ENCODE measurements at regions not wholly inside any gene's neighbourhood (a gene's known extent, or its start where the extent isn't known, plus 50 kb on each side); places are given as distances from the start of the nearest gene placed in this dataset.

GRCh38 chr22:48314073-48314472, 1513.6 kb downstream of the BRD1 start:
- TF ChIP-seq, protein P1, sequence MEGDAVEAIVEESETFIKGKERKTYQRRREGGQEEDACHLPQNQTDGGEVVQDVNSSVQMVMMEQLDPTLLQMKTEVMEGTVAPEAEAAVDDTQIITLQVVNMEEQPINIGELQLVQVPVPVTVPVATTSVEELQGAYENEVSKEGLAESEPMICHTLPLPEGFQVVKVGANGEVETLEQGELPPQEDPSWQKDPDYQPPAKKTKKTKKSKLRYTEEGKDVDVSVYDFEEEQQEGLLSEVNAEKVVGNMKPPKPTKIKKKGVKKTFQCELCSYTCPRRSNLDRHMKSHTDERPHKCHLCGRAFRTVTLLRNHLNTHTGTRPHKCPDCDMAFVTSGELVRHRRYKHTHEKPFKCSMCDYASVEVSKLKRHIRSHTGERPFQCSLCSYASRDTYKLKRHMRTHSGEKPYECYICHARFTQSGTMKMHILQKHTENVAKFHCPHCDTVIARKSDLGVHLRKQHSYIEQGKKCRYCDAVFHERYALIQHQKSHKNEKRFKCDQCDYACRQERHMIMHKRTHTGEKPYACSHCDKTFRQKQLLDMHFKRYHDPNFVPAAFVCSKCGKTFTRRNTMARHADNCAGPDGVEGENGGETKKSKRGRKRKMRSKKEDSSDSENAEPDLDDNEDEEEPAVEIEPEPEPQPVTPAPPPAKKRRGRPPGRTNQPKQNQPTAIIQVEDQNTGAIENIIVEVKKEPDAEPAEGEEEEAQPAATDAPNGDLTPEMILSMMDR (conservative IDR thresholded peaks at IDR 0.05; ENCODE audit: low read depth, low read length), result no peak

GRCh38 chr22:48313175-48313830, 1514.4 kb downstream of the BRD1 start:
- no peak overlapping the region for H3K4me3 ChIP-seq (ENCODE audit: low read depth, low read length)
- no peak for DNase-seq (ENCODE audit: low read depth)
- TF ChIP-seq, protein P1 (conservative IDR thresholded peaks at IDR 0.05; ENCODE audit: low read depth, low read length), result no peak

More at GRCh38 chr22:48314073-48314472, 1513.6 kb downstream of the BRD1 start:
- DNase-seq (ENCODE audit: low read depth), result no peak
- no peak overlapping the region for H3K4me3 ChIP-seq (ENCODE audit: low read depth, low read length)

DNA sequence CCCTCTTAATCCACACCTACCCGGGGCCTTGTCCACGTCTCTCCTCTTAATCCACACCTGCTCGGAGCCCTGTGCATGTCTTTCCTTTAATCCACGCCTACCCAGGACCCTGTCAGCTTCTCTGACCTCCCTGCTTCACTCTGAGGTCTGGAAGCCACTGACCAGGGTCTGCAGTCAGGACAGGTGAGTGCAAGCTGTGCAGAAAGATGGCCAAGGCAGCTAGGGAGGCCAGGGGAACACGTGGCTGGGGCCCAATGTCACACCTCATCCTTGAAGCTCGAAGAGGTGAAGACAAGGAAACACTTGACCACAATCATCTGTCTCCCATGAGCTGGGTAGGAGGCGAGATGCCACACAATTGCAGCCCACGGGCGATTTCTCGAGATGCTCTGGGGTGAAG, 1516.9 kb downstream of the BRD1 start:
- TF ChIP-seq, protein P1 (conservative IDR thresholded peaks at IDR 0.05; ENCODE audit: low read depth, low read length), result no peak
- DNase-seq (ENCODE audit: low read depth), result no peak
- no peak overlapping the region for H3K4me3 ChIP-seq (ENCODE audit: low read depth, low read length)

- TF ChIP-seq, protein P1 (conservative IDR thresholded peaks at IDR 0.05; ENCODE audit: low read depth, low read length), result no peak
- DNase-seq (ENCODE audit: low read depth), result no peak
Observed at GRCh38 chr22:48310289-48310688, 1517.4 kb downstream of the BRD1 start.

GRCh38 chr22:48309836-48310235, 1517.8 kb downstream of the BRD1 start:
- no peak for DNase-seq (ENCODE audit: low read depth)
- TF ChIP-seq, protein P1 (conservative IDR thresholded peaks at IDR 0.05; ENCODE audit: low read depth, low read length), result no peak
- H3K4me3 ChIP-seq (ENCODE audit: low read depth, low read length), result no peak overlapping the region

More at GRCh38 chr22:48310289-48310688, 1517.4 kb downstream of the BRD1 start:
- H3K4me3 ChIP-seq (ENCODE audit: low read depth, low read length), result no peak overlapping the region

GRCh38 chr22:48309115-48309705, 1518.5 kb downstream of the BRD1 start:
- DNase-seq (ENCODE audit: low read depth), result no peak
- H3K4me3 ChIP-seq (ENCODE audit: low read depth, low read length), result no peak overlapping the region
- TF ChIP-seq, protein P1 (conservative IDR thresholded peaks at IDR 0.05; ENCODE audit: low read depth, low read length), result no peak

DNA sequence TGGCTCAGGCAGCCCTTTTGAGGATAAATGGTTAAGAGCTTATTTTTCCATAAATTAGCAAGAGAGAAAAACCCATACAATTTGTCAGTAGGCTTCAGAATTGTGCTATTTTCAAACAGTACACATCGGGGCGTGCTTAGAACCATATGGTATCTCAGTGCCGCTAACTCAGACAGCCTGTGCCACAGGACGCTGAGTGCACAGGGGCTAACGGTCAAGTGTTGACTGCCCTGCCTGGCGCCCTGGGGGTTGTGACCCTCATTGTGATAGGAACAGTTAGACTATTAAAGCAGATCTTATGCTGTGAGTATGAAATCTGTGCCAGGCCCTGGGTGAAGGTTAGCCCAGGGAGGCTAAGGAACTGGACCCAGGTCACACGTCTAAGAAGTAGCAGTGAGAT, 1519.7 kb downstream of the BRD1 start:
- H3K4me3 ChIP-seq (ENCODE audit: low read depth, low read length), result no peak overlapping the region
- DNase-seq (ENCODE audit: low read depth), result no peak
- TF ChIP-seq, protein P1 (conservative IDR thresholded peaks at IDR 0.05; ENCODE audit: low read depth, low read length), result no peak
